ENCODE measurements at regions not wholly inside any gene's neighbourhood (a gene's known extent, or its start where the extent isn't known, plus 50 kb on each side); places are given as distances from the start of the nearest gene placed in this dataset.
"Not testable (repeated sequence)": the region's sequence is repeated elsewhere in the genome, so short reads cannot be mapped to it uniquely, and the experiment has no call there.

GRCh38 chr6:71228461-71229041 is 60.1 kb upstream of the OGFRL1 start:
- Histone ChIP-seq H3K9me3 (ENCODE audit: insufficient read depth, low read length, severe bottlenecking) (no peaks in the 10 kb centered on the region), H3K79me2 (ENCODE audit: insufficient read depth, low read length) (no peaks in the 10 kb centered on the region), H3K9ac (ENCODE audit: low read depth, low read length) (no peak overlapping the region), H3K4me1 (ENCODE audit: insufficient read depth, low read length) (no peaks in the 10 kb centered on the region), H3K4me2 (ENCODE audit: insufficient read depth, low read length) (no peak overlapping the region), H2AFZ (ENCODE audit: low read depth, low read length) (no peak overlapping the region), H4K20me1 (ENCODE audit: insufficient read depth, low read length) (no peaks in the 10 kb centered on the region), H3K4me3 (ENCODE audit: low read depth in 1 of 2, low read length in 2 of 2) (no peak overlapping the region), H3K36me3 (ENCODE audit: insufficient read depth, low read length) (no peaks in the 10 kb centered on the region), H3K27ac (ENCODE audit: low read length) (no peak overlapping the region), H3K27me3 (ENCODE audit: insufficient read depth, low read length, poor library complexity) (no peaks in the 10 kb centered on the region)
- TF ChIP-seq EZH2 (IDR thresholded peaks at IDR 0.05; ENCODE audit: borderline replicate concordance, low read depth, low read length, severe bottlenecking), result no peak
- no peak for TF ChIP-seq CTCF (IDR thresholded peaks at IDR 0.05; ENCODE audit: borderline replicate concordance, extremely low read depth, low read length, poor library complexity, severe bottlenecking)
- DNase-seq (no peak), ATAC-seq (ENCODE audit: insufficient read depth, low read depth) (no peak)

- H3K27ac ChIP-seq (ENCODE audit: low read length), result no peak overlapping the region
- no peaks in the 10 kb centered on the region for H3K36me3 ChIP-seq (ENCODE audit: insufficient read depth, low read length)
- H3K9ac ChIP-seq (ENCODE audit: low read depth, low read length), result no peak overlapping the region
- ATAC-seq (ENCODE audit: insufficient read depth, low read depth) (no peak), DNase-seq (no peak)
- H4K20me1 ChIP-seq (ENCODE audit: insufficient read depth, low read length), result no peaks in the 10 kb centered on the region
- no peaks in the 10 kb centered on the region for H3K79me2 ChIP-seq (ENCODE audit: insufficient read depth, low read length)
- no peak overlapping the region for H2AFZ ChIP-seq (ENCODE audit: low read depth, low read length)
- no peaks in the 10 kb centered on the region for H3K9me3 ChIP-seq (ENCODE audit: insufficient read depth, low read length, severe bottlenecking)
- no peaks in the 10 kb centered on the region for H3K27me3 ChIP-seq (ENCODE audit: insufficient read depth, low read length, poor library complexity)
- TF ChIP-seq EZH2 (IDR thresholded peaks at IDR 0.05; ENCODE audit: borderline replicate concordance, low read depth, low read length, severe bottlenecking) (no peak), CTCF (IDR thresholded peaks at IDR 0.05; ENCODE audit: borderline replicate concordance, extremely low read depth, low read length, poor library complexity, severe bottlenecking) (no peak)
- no peaks in the 10 kb centered on the region for H3K4me1 ChIP-seq (ENCODE audit: insufficient read depth, low read length)
- no peak overlapping the region for H3K4me3 ChIP-seq (ENCODE audit: low read depth in 1 of 2, low read length in 2 of 2)
- H3K4me2 ChIP-seq (ENCODE audit: insufficient read depth, low read length), result no peak overlapping the region
Measured at GRCh38 chr6:71229477-71229876, 59.1 kb upstream of the OGFRL1 start.

GRCh38 chr6:71232890-71233289 is 55.7 kb upstream of the OGFRL1 start:
- not testable (repeated sequence) for H3K27me3 ChIP-seq (ENCODE audit: insufficient read depth, low read length, poor library complexity); H2AFZ ChIP-seq (ENCODE audit: low read depth, low read length); H3K9ac ChIP-seq (ENCODE audit: low read depth, low read length); DNase-seq; H3K4me2 ChIP-seq (ENCODE audit: insufficient read depth, low read length); H3K9me3 ChIP-seq (ENCODE audit: insufficient read depth, low read length, severe bottlenecking); H3K79me2 ChIP-seq (ENCODE audit: insufficient read depth, low read length); H3K4me1 ChIP-seq (ENCODE audit: insufficient read depth, low read length); ATAC-seq (ENCODE audit: insufficient read depth, low read depth); H3K4me3 ChIP-seq (ENCODE audit: low read depth in 1 of 2, low read length in 2 of 2); H3K27ac ChIP-seq (ENCODE audit: low read length); H4K20me1 ChIP-seq (ENCODE audit: insufficient read depth, low read length); H3K36me3 ChIP-seq (ENCODE audit: insufficient read depth, low read length)

GRCh38 chr6:71236926-71237434 is 51.6 kb upstream of the OGFRL1 start:
- H3K79me2 ChIP-seq (ENCODE audit: insufficient read depth, low read length), result no peaks in the 10 kb centered on the region
- no peaks in the 10 kb centered on the region for H3K9me3 ChIP-seq (ENCODE audit: insufficient read depth, low read length, severe bottlenecking)
- no peak overlapping the region for H3K9ac ChIP-seq (ENCODE audit: low read depth, low read length)

More at GRCh38 chr6:71236926-71237434, 51.6 kb upstream of the OGFRL1 start:
- no peak overlapping the region for H3K27ac ChIP-seq (ENCODE audit: low read length)
- H3K4me2 ChIP-seq (ENCODE audit: insufficient read depth, low read length), result no peak overlapping the region
- H3K27me3 ChIP-seq (ENCODE audit: insufficient read depth, low read length, poor library complexity), result no peaks in the 10 kb centered on the region
- H3K4me1 ChIP-seq (ENCODE audit: insufficient read depth, low read length), result no peaks in the 10 kb centered on the region
- no peaks in the 10 kb centered on the region for H3K36me3 ChIP-seq (ENCODE audit: insufficient read depth, low read length)
- H2AFZ ChIP-seq (ENCODE audit: low read depth, low read length), result no peak overlapping the region
- no peak for DNase-seq
- no peak for TF ChIP-seq CTCF (IDR thresholded peaks at IDR 0.05; ENCODE audit: borderline replicate concordance, extremely low read depth, low read length, poor library complexity, severe bottlenecking)
- no peak for TF ChIP-seq EZH2 (IDR thresholded peaks at IDR 0.05; ENCODE audit: borderline replicate concordance, low read depth, low read length, severe bottlenecking)
- no peak overlapping the region for H3K4me3 ChIP-seq (ENCODE audit: low read depth in 1 of 2, low read length in 2 of 2)
- H4K20me1 ChIP-seq (ENCODE audit: insufficient read depth, low read length), result no peaks in the 10 kb centered on the region
- ATAC-seq (ENCODE audit: insufficient read depth, low read depth), result no peak

Data from DND-41 (cell line).